Omental fat pad (tissue), 3 donors: ENCODE measurements at regions not wholly inside any gene's neighbourhood (a gene's known extent, or its start where the extent isn't known, plus 50 kb on each side); places are given as distances from the start of the nearest gene placed in this dataset.

Experiments
- ATAC-seq: fragments of 150-250 bp; one replicate; pipeline ENCODE4 v1.9.1; 2016; ENCODE audit warnings: mild to moderate bottlenecking, moderate library complexity; ENCODE audit not compliant: low FRiP score
- DNase-seq: peaks from one replicate; pipeline ENCODE4 v3.0.0-alpha.2; 2019; ENCODE audit warnings: low spot score
- TF ChIP-seq, protein P1 (sequence below), 3 donors: fragments of 450-650 bp; IDR thresholded peaks; one replicate each; pipeline ENCODE4 v1.5.1; 2016 to 2017; ENCODE audit warnings: antibody characterized with exemption in 3 of 3, mild to moderate bottlenecking in 3 of 3, moderate library complexity in 2 of 3

DNA sequence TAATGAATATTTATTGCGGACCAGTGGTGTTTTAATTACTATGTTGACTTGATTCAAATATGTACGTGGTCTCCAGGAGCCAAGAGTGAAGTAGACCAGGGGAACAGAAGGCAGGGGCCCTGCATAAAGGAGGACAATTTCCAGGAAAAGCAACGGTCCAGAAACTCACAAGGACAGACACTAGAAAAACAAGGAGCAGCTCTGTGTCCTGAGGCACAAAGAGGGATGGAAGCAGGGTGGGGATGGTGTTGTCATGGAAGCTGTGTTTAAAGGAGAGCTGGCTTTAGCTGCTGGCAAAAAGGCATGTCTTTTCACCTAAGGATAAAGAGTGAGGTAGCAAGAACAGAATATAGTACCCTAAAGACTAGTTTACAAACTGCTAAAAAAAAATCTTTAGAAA lies 254.1 kb upstream of the TENM3 start:
- DNase-seq (no peak), ATAC-seq (no peak)
- TF ChIP-seq, protein P1, sequence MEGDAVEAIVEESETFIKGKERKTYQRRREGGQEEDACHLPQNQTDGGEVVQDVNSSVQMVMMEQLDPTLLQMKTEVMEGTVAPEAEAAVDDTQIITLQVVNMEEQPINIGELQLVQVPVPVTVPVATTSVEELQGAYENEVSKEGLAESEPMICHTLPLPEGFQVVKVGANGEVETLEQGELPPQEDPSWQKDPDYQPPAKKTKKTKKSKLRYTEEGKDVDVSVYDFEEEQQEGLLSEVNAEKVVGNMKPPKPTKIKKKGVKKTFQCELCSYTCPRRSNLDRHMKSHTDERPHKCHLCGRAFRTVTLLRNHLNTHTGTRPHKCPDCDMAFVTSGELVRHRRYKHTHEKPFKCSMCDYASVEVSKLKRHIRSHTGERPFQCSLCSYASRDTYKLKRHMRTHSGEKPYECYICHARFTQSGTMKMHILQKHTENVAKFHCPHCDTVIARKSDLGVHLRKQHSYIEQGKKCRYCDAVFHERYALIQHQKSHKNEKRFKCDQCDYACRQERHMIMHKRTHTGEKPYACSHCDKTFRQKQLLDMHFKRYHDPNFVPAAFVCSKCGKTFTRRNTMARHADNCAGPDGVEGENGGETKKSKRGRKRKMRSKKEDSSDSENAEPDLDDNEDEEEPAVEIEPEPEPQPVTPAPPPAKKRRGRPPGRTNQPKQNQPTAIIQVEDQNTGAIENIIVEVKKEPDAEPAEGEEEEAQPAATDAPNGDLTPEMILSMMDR (IDR thresholded peaks at IDR 0.05), result no peak

DNA sequence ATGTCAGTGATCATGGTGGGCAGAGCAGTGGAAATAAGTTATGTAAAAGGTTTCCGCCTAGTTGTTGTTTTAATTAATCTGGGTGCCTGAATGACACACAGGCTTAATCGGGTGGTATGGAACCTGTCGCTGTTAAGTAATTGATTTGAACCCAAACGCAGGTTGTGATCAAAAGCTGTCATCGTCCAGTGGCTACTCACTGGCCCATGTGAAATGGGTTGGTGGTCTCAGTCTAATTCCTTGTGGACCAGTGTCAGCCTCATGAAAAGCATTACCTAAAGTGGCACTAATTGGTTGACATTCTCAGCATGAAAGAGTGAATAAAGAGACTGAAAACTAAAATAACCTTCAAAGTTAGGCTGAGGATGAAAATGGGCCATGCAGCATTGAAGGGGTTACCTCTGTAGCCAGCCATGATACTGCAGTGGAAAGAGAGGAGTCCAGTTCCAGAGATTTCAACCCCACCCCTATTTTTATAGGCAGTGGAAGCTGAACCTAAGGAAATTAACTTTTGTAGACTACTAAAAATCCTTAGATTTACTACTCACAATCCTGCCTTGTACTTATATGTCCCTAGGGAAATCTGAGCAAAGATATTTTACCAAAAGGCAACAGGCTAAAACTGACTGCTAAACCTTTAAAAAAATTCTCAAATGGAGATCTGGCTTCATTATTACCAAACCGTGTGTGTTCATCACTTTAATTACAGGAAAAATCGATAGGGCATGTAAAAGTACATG lies 251.7 kb upstream of the TENM3 start:
- TF ChIP-seq, protein P1 (IDR thresholded peaks at IDR 0.05), result no peak
- DNase-seq, result no peak
- no peak for ATAC-seq

DNA sequence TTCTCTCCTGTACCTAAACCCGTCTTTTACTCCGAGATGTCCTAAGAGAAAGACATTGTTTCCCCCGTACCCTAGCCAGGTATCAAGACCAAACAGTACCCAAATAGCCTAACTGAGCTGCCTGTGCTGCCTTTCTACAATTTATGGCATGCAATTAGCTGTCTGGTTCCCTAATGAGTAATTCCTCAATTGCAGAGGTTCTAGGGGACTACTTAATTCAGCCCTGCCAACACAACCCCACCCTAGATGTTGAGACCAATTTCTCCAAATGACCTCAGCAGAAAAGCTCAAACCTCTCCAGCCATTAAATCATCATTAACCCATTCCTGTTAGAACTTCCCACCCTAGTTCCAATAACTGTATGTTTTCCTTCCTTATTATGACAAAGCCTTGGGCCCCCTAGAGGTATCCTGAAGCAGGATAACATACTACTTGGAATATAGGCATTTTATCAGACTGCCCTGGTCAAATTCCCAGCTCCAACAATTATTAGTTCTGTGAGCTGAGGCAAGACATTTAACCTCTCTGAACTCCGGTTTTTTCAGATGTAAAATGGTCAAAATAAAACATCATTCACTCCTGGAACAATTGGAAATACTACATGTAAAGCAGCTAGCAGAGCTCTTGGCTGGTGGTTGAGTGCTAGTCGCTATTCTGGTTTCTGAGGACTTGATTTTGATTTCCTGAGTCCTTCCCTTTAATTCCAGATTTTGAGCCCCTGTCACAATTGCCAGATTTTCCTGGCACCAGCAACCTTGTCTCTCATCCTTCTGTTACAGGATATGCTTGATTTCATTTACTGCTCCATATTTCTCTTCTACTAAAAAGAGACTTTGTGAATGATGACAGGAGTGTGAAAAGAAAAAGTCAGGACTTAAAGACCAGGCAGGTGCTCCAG lies 244.6 kb upstream of the TENM3 start:
- DNase-seq, result no peak
- ATAC-seq, result no peak
- TF ChIP-seq, protein P1 (IDR thresholded peaks at IDR 0.05), result no peak

DNA sequence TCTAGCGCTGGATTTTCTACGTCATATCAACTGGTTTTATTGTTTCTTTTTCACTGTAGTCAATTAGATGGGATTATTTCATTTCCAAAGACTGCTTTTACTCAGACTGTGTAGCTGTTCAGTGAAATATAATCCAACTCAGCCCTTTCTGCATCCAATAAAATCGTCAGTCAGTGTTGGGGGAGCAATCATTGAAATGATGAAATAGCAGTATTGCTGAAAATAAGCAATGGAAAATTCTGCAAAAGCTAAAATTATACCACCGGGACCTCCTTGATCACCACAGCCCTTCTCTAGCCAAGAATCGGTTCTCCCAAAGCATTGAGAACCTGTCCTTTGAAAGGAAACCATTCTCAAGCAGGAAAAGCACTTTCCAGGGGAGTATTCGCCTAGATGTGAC lies 243.1 kb upstream of the TENM3 start:
- TF ChIP-seq, protein P1 (IDR thresholded peaks at IDR 0.05), result no peak
- ATAC-seq (no peak), DNase-seq (no peak)

DNA sequence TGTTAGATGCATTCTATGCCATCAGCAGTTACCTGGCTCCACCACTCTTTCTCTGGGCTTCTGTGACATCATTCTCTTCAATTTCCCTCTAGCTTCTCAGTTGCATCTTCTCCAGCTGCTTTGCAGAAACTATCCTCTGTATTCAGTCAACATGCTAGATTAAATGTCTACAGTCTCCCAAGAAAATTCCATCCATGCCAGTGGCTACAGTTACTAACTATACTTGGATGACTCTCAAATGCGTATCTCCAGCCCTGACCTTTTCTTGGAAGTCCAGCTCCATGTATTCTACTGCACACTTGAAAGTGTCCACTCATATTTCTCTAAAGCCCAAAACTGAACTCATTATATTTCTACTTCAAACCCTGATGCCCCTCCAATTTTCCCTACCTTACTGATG lies 232.3 kb upstream of the TENM3 start:
- ATAC-seq, result no peak
- TF ChIP-seq, protein P1 (IDR thresholded peaks at IDR 0.05), result no peak
- DNase-seq, result no peak

DNA sequence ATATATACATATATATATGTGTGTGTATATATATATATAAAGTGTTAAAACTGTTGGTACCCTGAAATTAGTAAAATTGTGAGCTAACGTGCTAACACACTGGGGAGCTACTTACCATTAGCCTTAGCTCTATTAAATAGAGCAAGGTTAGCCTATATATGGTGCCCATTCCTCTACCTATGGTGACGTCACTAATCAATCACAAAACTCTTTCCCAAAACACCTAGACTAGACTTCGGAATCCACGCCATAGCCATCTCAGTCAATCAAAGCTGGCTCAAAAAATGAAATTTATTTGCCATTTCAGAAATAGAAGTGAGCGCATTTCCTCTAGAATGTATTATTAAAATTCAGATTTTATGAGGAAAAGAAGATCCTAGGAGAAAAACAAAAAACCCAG lies 229.0 kb upstream of the TENM3 start:
- ATAC-seq (no peak), DNase-seq (no peak)
- TF ChIP-seq, protein P1 (IDR thresholded peaks at IDR 0.05), result no peak
